ENCODE measurements at regions not wholly inside any gene's neighbourhood (a gene's known extent, or its start where the extent isn't known, plus 50 kb on each side); places are given as distances from the start of the nearest gene placed in this dataset.

GRCh38 chr17:13087802-13088201 is 70.0 kb upstream of the ELAC2 start:
- no peak overlapping the region for H3K4me3 ChIP-seq (ENCODE audit: low read length in 2 of 2)
- DNase-seq: no peak
- no peaks in the 10 kb centered on the region for H3K36me3 ChIP-seq (ENCODE audit: control insufficient read depth in 1 of 2, insufficient read depth in 2 of 2, low read length in 1 of 2)
- H3K27ac ChIP-seq (ENCODE audit: low read depth in 1 of 2, low read length in 2 of 2): no peak overlapping the region
- ATAC-seq (ENCODE audit: low FRiP score): peak; percentile 52
- intact Hi-C loops (cut with DNase I): no loop called here
- WGBS, 2 donors: 18 to 47% methylated on average over 3 of the region's 3 CpGs
- no peaks in the 10 kb centered on the region for H3K9me3 ChIP-seq (ENCODE audit: control insufficient read depth, low read length)
- no peaks in the 10 kb centered on the region for H3K27me3 ChIP-seq (ENCODE audit: control insufficient read depth in 1 of 2, insufficient read depth in 2 of 2, low read length in 1 of 2)
- peaks cover 0 to 15% of the 10 kb centered on the region in 2 donors for H3K4me1 ChIP-seq (ENCODE audit: control insufficient read depth in 1 of 2, insufficient read depth in 2 of 2, low read length in 2 of 2)

GRCh38 chr17:13086142-13086769 is 68.4 kb upstream of the ELAC2 start:
- H3K36me3 ChIP-seq (ENCODE audit: control insufficient read depth in 1 of 2, insufficient read depth in 2 of 2, low read length in 1 of 2): no peaks in the 10 kb centered on the region
- intact Hi-C loops (cut with DNase I): no loop called here
- no peaks in the 10 kb centered on the region for H3K27me3 ChIP-seq (ENCODE audit: control insufficient read depth in 1 of 2, insufficient read depth in 2 of 2, low read length in 1 of 2)
- DNase-seq (no peak), ATAC-seq (ENCODE audit: low FRiP score) (peak; percentile 78)
- peaks cover 0 to 15% of the 10 kb centered on the region in 2 donors for H3K4me1 ChIP-seq (ENCODE audit: control insufficient read depth in 1 of 2, insufficient read depth in 2 of 2, low read length in 2 of 2)
- no peaks in the 10 kb centered on the region for H3K9me3 ChIP-seq (ENCODE audit: control insufficient read depth, low read length)
- 2 to 11% methylated on average over 11 of the region's 11 CpGs for WGBS, 2 donors
- no peak overlapping the region for H3K4me3 ChIP-seq (ENCODE audit: low read length in 2 of 2)
- no peak overlapping the region for H3K27ac ChIP-seq (ENCODE audit: low read depth in 1 of 2, low read length in 2 of 2)

- no peak overlapping the region for H3K4me3 ChIP-seq (ENCODE audit: low read length in 2 of 2)
- intact Hi-C loops (cut with DNase I): no loop called here
- WGBS, 2 donors: 66 to 88% methylated on average over 2 of the region's 2 CpGs
Measured at GRCh38 chr17:13085578-13085977, 67.8 kb upstream of the ELAC2 start.

GRCh38 chr17:13084420-13084819 is 66.6 kb upstream of the ELAC2 start:
- ATAC-seq (ENCODE audit: low FRiP score) (no peak), DNase-seq (no peak)
- no peak overlapping the region for H3K4me3 ChIP-seq (ENCODE audit: low read length in 2 of 2)
- H3K27me3 ChIP-seq (ENCODE audit: control insufficient read depth in 1 of 2, insufficient read depth in 2 of 2, low read length in 1 of 2): no peaks in the 10 kb centered on the region
- peaks cover 0 to 15% of the 10 kb centered on the region in 2 donors for H3K4me1 ChIP-seq (ENCODE audit: control insufficient read depth in 1 of 2, insufficient read depth in 2 of 2, low read length in 2 of 2)
- WGBS, 2 donors: 71 to 78% methylated on average over 3 of the region's 3 CpGs
- no peaks in the 10 kb centered on the region for H3K36me3 ChIP-seq (ENCODE audit: control insufficient read depth in 1 of 2, insufficient read depth in 2 of 2, low read length in 1 of 2)
- intact Hi-C loops (cut with DNase I): no loop called here
- H3K27ac ChIP-seq (ENCODE audit: low read depth in 1 of 2, low read length in 2 of 2): no peak overlapping the region
- H3K9me3 ChIP-seq (ENCODE audit: control insufficient read depth, low read length): no peaks in the 10 kb centered on the region

More at GRCh38 chr17:13085578-13085977, 67.8 kb upstream of the ELAC2 start:
- H3K36me3 ChIP-seq (ENCODE audit: control insufficient read depth in 1 of 2, insufficient read depth in 2 of 2, low read length in 1 of 2): no peaks in the 10 kb centered on the region
- no peak for DNase-seq
- no peaks in the 10 kb centered on the region for H3K9me3 ChIP-seq (ENCODE audit: control insufficient read depth, low read length)
- no peaks in the 10 kb centered on the region for H3K27me3 ChIP-seq (ENCODE audit: control insufficient read depth in 1 of 2, insufficient read depth in 2 of 2, low read length in 1 of 2)
- no peak for ATAC-seq (ENCODE audit: low FRiP score)
- H3K27ac ChIP-seq (ENCODE audit: low read depth in 1 of 2, low read length in 2 of 2): no peak overlapping the region
- peaks cover 0 to 15% of the 10 kb centered on the region in 2 donors for H3K4me1 ChIP-seq (ENCODE audit: control insufficient read depth in 1 of 2, insufficient read depth in 2 of 2, low read length in 2 of 2)

GRCh38 chr17:13078591-13079385 is 61.0 kb upstream of the ELAC2 start:
- H3K36me3 ChIP-seq (ENCODE audit: control insufficient read depth in 1 of 2, insufficient read depth in 2 of 2, low read length in 1 of 2): no peaks in the 10 kb centered on the region

GRCh38 chr17:13076905-13077304 is 59.1 kb upstream of the ELAC2 start:
- H3K27me3 ChIP-seq (ENCODE audit: control insufficient read depth in 1 of 2, insufficient read depth in 2 of 2, low read length in 1 of 2): no peaks in the 10 kb centered on the region

More at GRCh38 chr17:13078591-13079385, 61.0 kb upstream of the ELAC2 start:
- Histone ChIP-seq H3K4me3 (ENCODE audit: low read length in 2 of 2) (no peak overlapping the region), H3K27ac (ENCODE audit: low read depth in 1 of 2, low read length in 2 of 2) (no peak overlapping the region), H3K27me3 (ENCODE audit: control insufficient read depth in 1 of 2, insufficient read depth in 2 of 2, low read length in 1 of 2) (no peaks in the 10 kb centered on the region), H3K4me1 (ENCODE audit: control insufficient read depth in 1 of 2, insufficient read depth in 2 of 2, low read length in 2 of 2) (no peaks in the 10 kb centered on the region), H3K9me3 (ENCODE audit: control insufficient read depth, low read length) (no peaks in the 10 kb centered on the region)
- ATAC-seq (ENCODE audit: low FRiP score): no peak
- intact Hi-C loops (cut with DNase I): no loop called here
- no peak for DNase-seq
- 58 to 66% methylated on average over 12 of the region's 12 CpGs for WGBS, 2 donors

GRCh38 chr17:13074026-13074425 is 56.2 kb upstream of the ELAC2 start:
- no peaks in the 10 kb centered on the region for H3K4me1 ChIP-seq (ENCODE audit: control insufficient read depth in 1 of 2, insufficient read depth in 2 of 2, low read length in 2 of 2)
- no peak for ATAC-seq (ENCODE audit: low FRiP score)

More at GRCh38 chr17:13076905-13077304, 59.1 kb upstream of the ELAC2 start:
- WGBS, 2 donors: 79 to 85% methylated on average over 4 of the region's 4 CpGs
- no peak for DNase-seq
- Histone ChIP-seq H3K36me3 (ENCODE audit: control insufficient read depth in 1 of 2, insufficient read depth in 2 of 2, low read length in 1 of 2) (no peaks in the 10 kb centered on the region), H3K9me3 (ENCODE audit: control insufficient read depth, low read length) (no peaks in the 10 kb centered on the region), H3K4me1 (ENCODE audit: control insufficient read depth in 1 of 2, insufficient read depth in 2 of 2, low read length in 2 of 2) (no peaks in the 10 kb centered on the region), H3K4me3 (ENCODE audit: low read length in 2 of 2) (no peak overlapping the region), H3K27ac (ENCODE audit: low read depth in 1 of 2, low read length in 2 of 2) (no peak overlapping the region)
- no peak for ATAC-seq (ENCODE audit: low FRiP score)
- intact Hi-C loops (cut with DNase I): no loop called here

GRCh38 chr17:13073018-13073417 is 55.2 kb upstream of the ELAC2 start:
- intact Hi-C loops (cut with DNase I): no loop called here
- no peaks in the 10 kb centered on the region for H3K36me3 ChIP-seq (ENCODE audit: control insufficient read depth in 1 of 2, insufficient read depth in 2 of 2, low read length in 1 of 2)
- no peak for DNase-seq
- H3K27me3 ChIP-seq (ENCODE audit: control insufficient read depth in 1 of 2, insufficient read depth in 2 of 2, low read length in 1 of 2): no peaks in the 10 kb centered on the region
- H3K4me3 ChIP-seq (ENCODE audit: low read length in 2 of 2): no peak overlapping the region
- 38 to 49% methylated on average over 4 of the region's 4 CpGs for WGBS, 2 donors
- H3K9me3 ChIP-seq (ENCODE audit: control insufficient read depth, low read length): no peaks in the 10 kb centered on the region
- no peaks in the 10 kb centered on the region for H3K4me1 ChIP-seq (ENCODE audit: control insufficient read depth in 1 of 2, insufficient read depth in 2 of 2, low read length in 2 of 2)
- no peak overlapping the region for H3K27ac ChIP-seq (ENCODE audit: low read depth in 1 of 2, low read length in 2 of 2)
- no peak for ATAC-seq (ENCODE audit: low FRiP score)

More at GRCh38 chr17:13074026-13074425, 56.2 kb upstream of the ELAC2 start:
- DNase-seq: no peak
- Histone ChIP-seq H3K27me3 (ENCODE audit: control insufficient read depth in 1 of 2, insufficient read depth in 2 of 2, low read length in 1 of 2) (no peaks in the 10 kb centered on the region), H3K27ac (ENCODE audit: low read depth in 1 of 2, low read length in 2 of 2) (no peak overlapping the region), H3K4me3 (ENCODE audit: low read length in 2 of 2) (no peak overlapping the region), H3K9me3 (ENCODE audit: control insufficient read depth, low read length) (no peaks in the 10 kb centered on the region), H3K36me3 (ENCODE audit: control insufficient read depth in 1 of 2, insufficient read depth in 2 of 2, low read length in 1 of 2) (no peaks in the 10 kb centered on the region)
- intact Hi-C loops (cut with DNase I): no loop called here
- 45 to 48% methylated on average over 2 of the region's 2 CpGs for WGBS, 2 donors

GRCh38 chr17:13070732-13071131 is 52.9 kb upstream of the ELAC2 start:
- H3K36me3 ChIP-seq (ENCODE audit: control insufficient read depth in 1 of 2, insufficient read depth in 2 of 2, low read length in 1 of 2): no peaks in the 10 kb centered on the region
- H3K4me3 ChIP-seq (ENCODE audit: low read length in 2 of 2): no peak overlapping the region
- no peak overlapping the region for H3K27ac ChIP-seq (ENCODE audit: low read depth in 1 of 2, low read length in 2 of 2)
- no peaks in the 10 kb centered on the region for H3K9me3 ChIP-seq (ENCODE audit: control insufficient read depth, low read length)
- 86 to 88% methylated on average over 2 of the region's 2 CpGs for WGBS, 2 donors
- ATAC-seq (ENCODE audit: low FRiP score) (no peak), DNase-seq (no peak)
- intact Hi-C loops (cut with DNase I): no loop called here
- no peaks in the 10 kb centered on the region for H3K4me1 ChIP-seq (ENCODE audit: control insufficient read depth in 1 of 2, insufficient read depth in 2 of 2, low read length in 2 of 2)
- no peaks in the 10 kb centered on the region for H3K27me3 ChIP-seq (ENCODE audit: control insufficient read depth in 1 of 2, insufficient read depth in 2 of 2, low read length in 1 of 2)

Measured in aorta (tissue), 5 donors.